Naive thymus-derived CD4-positive, alpha-beta T cell (primary cell): ENCODE measurements at regions not wholly inside any gene's neighbourhood (a gene's known extent, or its start where the extent isn't known, plus 50 kb on each side); places are given as distances from the start of the nearest gene placed in this dataset.

Source experiments
- ATAC-seq: fragments of 150-1000 bp; cut with Tn5 transposase; 2 replicates; pipeline ENCODE4 v1.10.0; 2021; ENCODE audit warnings: mild to moderate bottlenecking, moderate library complexity
- CTCF ChIA-PET: fragments of 350-600 bp; sonication (Branson Sonifier 250); formaldehyde crosslinking; loops from one replicate; lab custom pipeline; 2021; ENCODE audit warnings: antibody characterized with exemption; lab: Charles Lee
- POLR2A ChIA-PET: fragments of 350-600 bp; sonication (Branson Sonifier 250); formaldehyde crosslinking; loops from one replicate; lab custom pipeline; 2021; ENCODE audit warnings: antibody characterized with exemption, inconsistent platforms; lab: Charles Lee
- DNase-seq, 9 donors: peaks; one replicate each; pipeline versions ENCODE4 v3.0.0 to v3.0.0-alpha.2; 2020 to 2022; ENCODE audit warnings: mixed read lengths in 1 of 9
- H3K27ac ChIP-seq: one replicate; pipeline ENCODE4 v1.7.0; 2013; ENCODE audit warnings: mild to moderate bottlenecking, low read depth, low read length, moderate library complexity
- H3K27me3 ChIP-seq, 2 donors: one replicate each; pipeline ENCODE4 v1.7.0; 2013; ENCODE audit warnings: low read length in 2 of 2, mild to moderate bottlenecking in 2 of 2, moderate library complexity in 2 of 2; ENCODE audit not compliant: control insufficient read depth in 2 of 2, insufficient read depth in 2 of 2
- H3K36me3 ChIP-seq, 3 experiments: 1 replicate in 2 of 3; 2 replicates in 1 of 3; pipeline ENCODE4 v1.7.0; 2013; ENCODE audit warnings: low read length in 3 of 3, mild to moderate bottlenecking in 3 of 3, moderate library complexity in 1 of 3; ENCODE audit not compliant: insufficient read depth in 3 of 3, control insufficient read depth in 2 of 3
- H3K4me1 ChIP-seq, 2 donors: one replicate each; pipeline ENCODE4 v1.7.0; 2013; ENCODE audit warnings: low read length in 2 of 2, mild to moderate bottlenecking in 2 of 2, moderate library complexity in 1 of 2; ENCODE audit not compliant: control insufficient read depth in 2 of 2, insufficient read depth in 2 of 2
- H3K4me3 ChIP-seq: 2 replicates; pipeline ENCODE4 v1.7.0; 2013; ENCODE audit warnings: mild to moderate bottlenecking, low read length
- H3K9me3 ChIP-seq, 3 experiments: 1 replicate in 2 of 3; 2 replicates in 1 of 3; pipeline ENCODE4 v1.7.0; 2013; ENCODE audit warnings: low read length in 3 of 3; ENCODE audit not compliant: control insufficient read depth in 2 of 3
- H3K27ac Mint-ChIP-seq, 9 donors: one replicate each; pipeline ENCODE4 v1.8.0; 2020 to 2022; ENCODE audit warnings: mixed read lengths in 9 of 9, mild to moderate bottlenecking in 8 of 9, moderate library complexity in 5 of 9, inconsistent platforms in 2 of 9
- H3K27me3 Mint-ChIP-seq, 5 donors: one replicate each; pipeline ENCODE4 v1.8.0; 2021 to 2022; ENCODE audit warnings: mixed read lengths in 5 of 5, mild to moderate bottlenecking in 1 of 5
- H3K36me3 Mint-ChIP-seq, 5 donors: one replicate each; pipeline ENCODE4 v1.8.0; 2020 to 2022; ENCODE audit warnings: mixed read lengths in 5 of 5, mild to moderate bottlenecking in 3 of 5, inconsistent platforms in 1 of 5
- H3K4me1 Mint-ChIP-seq, 7 donors: one replicate each; pipeline ENCODE4 v1.8.0; 2020 to 2022; ENCODE audit warnings: mixed read lengths in 7 of 7, mild to moderate bottlenecking in 3 of 7, inconsistent platforms in 1 of 7
- H3K4me3 Mint-ChIP-seq, 10 donors: one replicate each; pipeline ENCODE4 v1.8.0; 2020 to 2022; ENCODE audit warnings: mild to moderate bottlenecking in 10 of 10, mixed read lengths in 10 of 10, moderate library complexity in 6 of 10, inconsistent platforms in 2 of 10
- H3K9me3 Mint-ChIP-seq, 11 donors: one replicate each; pipeline ENCODE4 v1.8.0; 2020 to 2022; ENCODE audit warnings: mixed read lengths in 11 of 11, mild to moderate bottlenecking in 4 of 11, inconsistent platforms in 1 of 11, moderate library complexity in 1 of 11
- intact Hi-C, 2 donors: fragments of 100-400 bp; cut with micrococcal nuclease; formaldehyde crosslinking; loops; one replicate each; pipeline ENCODE4 v1.15.1; 2023

DNA sequence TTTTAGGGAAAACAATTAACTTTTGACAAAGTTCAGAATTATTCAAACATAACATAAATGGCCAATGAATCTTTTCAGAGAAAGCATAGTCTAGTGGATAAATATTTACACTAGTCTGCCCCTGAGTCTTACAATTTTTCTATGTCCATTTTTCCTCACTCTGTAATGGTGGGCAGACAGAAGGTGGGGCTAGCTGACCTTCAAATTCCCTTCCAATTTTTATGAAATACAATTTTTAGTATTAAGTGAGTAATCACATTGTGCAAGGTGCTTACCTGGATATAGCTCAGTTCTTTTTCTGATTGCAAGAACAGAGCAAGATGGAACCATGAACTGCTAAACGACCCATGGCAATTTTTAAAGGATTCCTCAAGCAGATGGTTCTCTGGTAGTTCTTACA is 441.7 kb upstream of the NR2F2 start:
- Histone ChIP-seq H3K4me1 (no peaks in the 10 kb centered on the region), H3K4me3 (no peak overlapping the region), H3K27me3 (no peaks in the 10 kb centered on the region), H3K36me3 (no peaks in the 10 kb centered on the region), H3K27ac (no peak overlapping the region), H3K9me3 (no peaks in the 10 kb centered on the region)
- intact Hi-C loops = no loop called here
- DNase-seq (no peak), ATAC-seq (no peak)
- H3K27me3 Mint-ChIP-seq = peaks cover 0 to 45% (median 5%) of the 10 kb centered on the region in 5 donors
- no peak overlapping the region for H3K27ac Mint-ChIP-seq
- H3K4me3 Mint-ChIP-seq = no peak overlapping the region
- H3K36me3 Mint-ChIP-seq = peaks cover 0 to 9% (median 0%) of the 10 kb centered on the region in 5 donors
- H3K9me3 Mint-ChIP-seq = peaks cover 0 to 5% (median 0%) of the 10 kb centered on the region in 11 donors
- H3K4me1 Mint-ChIP-seq = no peaks in the 10 kb centered on the region
- ChIA-PET CTCF (no interaction called here), POLR2A (no interaction called here)

DNA sequence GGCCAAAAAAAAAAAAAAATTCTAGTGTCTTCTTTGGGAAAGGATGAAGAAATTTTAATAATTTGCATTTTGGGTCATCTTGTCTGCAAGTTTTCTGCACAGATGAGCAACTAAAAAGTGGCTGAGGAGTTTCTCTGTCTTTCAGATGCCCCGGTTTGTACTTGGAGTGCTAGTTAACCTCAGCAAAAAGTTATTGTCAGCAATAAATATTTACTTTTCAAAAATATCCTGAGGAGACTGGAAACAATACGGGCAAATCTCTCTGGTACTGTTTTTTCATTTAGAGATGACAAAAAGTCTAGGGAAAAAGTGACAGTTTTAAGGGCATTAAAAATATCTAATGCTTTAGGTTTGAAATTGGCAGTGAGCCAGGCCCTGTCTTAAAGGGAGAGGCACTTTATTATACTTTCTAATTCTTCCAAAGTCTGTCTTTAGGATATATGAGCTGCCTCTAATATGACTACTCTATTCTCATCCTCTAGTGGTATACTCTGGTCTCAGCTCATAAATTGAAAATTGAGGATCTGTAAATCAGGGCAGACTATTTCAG is 436.0 kb upstream of the NR2F2 start:
- Histone ChIP-seq H3K4me1 (no peaks in the 10 kb centered on the region), H3K27me3 (no peaks in the 10 kb centered on the region), H3K4me3 (no peak overlapping the region), H3K9me3 (no peaks in the 10 kb centered on the region), H3K36me3 (no peaks in the 10 kb centered on the region), H3K27ac (no peak overlapping the region)
- no peak for ATAC-seq
- ChIA-PET CTCF (no interaction called here), POLR2A (no interaction called here)
- Mint-ChIP-seq H3K27me3 (peaks cover 0 to 46% (median 5%) of the 10 kb centered on the region in 5 donors), H3K27ac (no peak overlapping the region), H3K4me1 (no peaks in the 10 kb centered on the region), H3K4me3 (no peak overlapping the region), H3K36me3 (peaks cover 0 to 4% (median 4%) of the 10 kb centered on the region in 5 donors), H3K9me3 (peaks cover 0 to 1% (median 0%) of the 10 kb centered on the region in 11 donors)
- no peak for DNase-seq
- intact Hi-C loops = no loop called here

DNA sequence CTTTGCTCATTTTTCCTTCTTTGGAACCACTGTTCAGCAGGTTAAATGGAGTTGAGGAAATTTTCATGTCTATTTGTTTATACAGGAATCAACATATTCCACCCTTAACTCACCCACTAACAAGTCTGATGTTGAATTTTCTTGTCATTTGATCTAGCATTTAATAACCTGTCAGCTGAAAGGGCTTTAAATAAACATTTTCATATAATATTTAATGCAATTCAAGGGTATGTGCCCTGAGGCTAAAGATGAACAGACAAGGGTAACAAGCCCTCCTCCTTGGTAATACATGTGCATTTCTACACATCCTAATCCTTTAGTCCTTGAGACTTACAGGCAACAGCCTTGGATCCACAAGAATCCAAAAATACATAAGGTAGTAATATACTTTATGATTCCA is 435.0 kb upstream of the NR2F2 start:
- Histone ChIP-seq H3K27ac (no peak overlapping the region), H3K4me3 (no peak overlapping the region), H3K9me3 (no peaks in the 10 kb centered on the region), H3K4me1 (no peaks in the 10 kb centered on the region), H3K27me3 (no peaks in the 10 kb centered on the region), H3K36me3 (no peaks in the 10 kb centered on the region)
- peaks cover 0 to 1% (median 0%) of the 10 kb centered on the region in 11 donors for H3K9me3 Mint-ChIP-seq
- H3K4me1 Mint-ChIP-seq = no peaks in the 10 kb centered on the region
- intact Hi-C loops = no loop called here
- POLR2A ChIA-PET = no interaction called here
- DNase-seq = no peak
- peaks cover 0 to 46% (median 5%) of the 10 kb centered on the region in 5 donors for H3K27me3 Mint-ChIP-seq
- CTCF ChIA-PET = no interaction called here
- no peak for ATAC-seq
- H3K4me3 Mint-ChIP-seq = no peak overlapping the region
- no peak overlapping the region for H3K27ac Mint-ChIP-seq
- H3K36me3 Mint-ChIP-seq = peaks cover 0 to 4% (median 4%) of the 10 kb centered on the region in 5 donors

DNA sequence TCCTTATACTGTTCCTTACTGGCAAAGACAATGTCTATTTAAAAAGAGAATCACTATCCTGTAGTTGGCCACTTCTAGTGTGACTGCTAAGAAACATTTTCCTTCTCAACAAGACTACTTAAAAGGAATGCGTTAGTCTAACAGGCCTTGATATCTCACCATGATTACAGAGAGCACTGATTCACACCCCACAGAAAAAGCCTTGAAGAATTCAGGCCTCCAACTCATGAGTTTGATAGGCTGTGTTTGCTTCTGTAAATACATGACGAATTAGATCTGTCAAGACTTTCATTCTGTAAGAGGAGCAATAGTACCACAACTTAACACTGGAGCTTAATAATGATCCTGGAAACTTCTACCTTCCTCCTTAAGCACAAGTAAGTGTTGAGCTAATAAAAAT is 432.8 kb upstream of the NR2F2 start:
- intact Hi-C loops = no loop called here
- H3K27me3 Mint-ChIP-seq = peaks cover 0 to 43% (median 5%) of the 10 kb centered on the region in 5 donors
- no peaks in the 10 kb centered on the region for H3K9me3 Mint-ChIP-seq
- Histone ChIP-seq H3K4me1 (no peaks in the 10 kb centered on the region), H3K27ac (no peak overlapping the region), H3K9me3 (no peaks in the 10 kb centered on the region), H3K27me3 (no peaks in the 10 kb centered on the region), H3K36me3 (no peaks in the 10 kb centered on the region), H3K4me3 (no peak overlapping the region)
- POLR2A ChIA-PET = interaction anchor here (0.7 kb wide), 1 partner anchor 413 kb away, joined by 3 read pairs; no protein-coding TSS in a partner anchor
- CTCF ChIA-PET = no interaction called here
- ATAC-seq (no peak), DNase-seq (no peak)
- H3K27ac Mint-ChIP-seq = no peak overlapping the region
- no peak overlapping the region for H3K4me3 Mint-ChIP-seq
- peaks cover 0 to 4% (median 0%) of the 10 kb centered on the region in 5 donors for H3K36me3 Mint-ChIP-seq
- no peaks in the 10 kb centered on the region for H3K4me1 Mint-ChIP-seq

DNA sequence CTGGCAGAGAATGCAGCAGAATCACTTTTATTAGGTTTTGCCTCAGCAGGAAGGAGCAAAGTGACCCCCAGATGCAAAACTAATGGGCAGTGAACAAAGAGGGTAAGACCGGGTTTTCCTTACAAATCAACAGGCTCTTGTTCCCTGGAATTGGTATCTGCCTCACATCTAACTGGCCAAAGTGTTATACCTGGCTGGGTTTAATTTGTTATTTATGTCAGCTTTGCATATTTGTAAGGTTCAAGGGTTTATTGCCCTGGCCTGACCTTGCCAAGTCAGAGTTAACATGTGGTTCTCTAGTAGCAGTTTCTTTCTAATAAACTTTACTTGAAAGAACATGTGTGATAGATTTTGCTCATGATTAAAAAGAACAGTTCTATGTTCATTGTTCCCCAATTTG is 431.7 kb upstream of the NR2F2 start:
- Mint-ChIP-seq H3K4me1 (no peaks in the 10 kb centered on the region), H3K27me3 (peaks cover 0 to 40% (median 4%) of the 10 kb centered on the region in 5 donors), H3K36me3 (peaks cover 0 to 4% (median 0%) of the 10 kb centered on the region in 5 donors), H3K27ac (no peak overlapping the region), H3K9me3 (no peaks in the 10 kb centered on the region), H3K4me3 (no peak overlapping the region)
- CTCF ChIA-PET = no interaction called here
- Histone ChIP-seq H3K4me1 (no peaks in the 10 kb centered on the region), H3K4me3 (no peak overlapping the region), H3K27ac (no peak overlapping the region), H3K27me3 (no peaks in the 10 kb centered on the region), H3K36me3 (no peaks in the 10 kb centered on the region), H3K9me3 (no peaks in the 10 kb centered on the region)
- ATAC-seq (no peak), DNase-seq (no peak)
- intact Hi-C loops = no loop called here
- POLR2A ChIA-PET = no interaction called here

DNA sequence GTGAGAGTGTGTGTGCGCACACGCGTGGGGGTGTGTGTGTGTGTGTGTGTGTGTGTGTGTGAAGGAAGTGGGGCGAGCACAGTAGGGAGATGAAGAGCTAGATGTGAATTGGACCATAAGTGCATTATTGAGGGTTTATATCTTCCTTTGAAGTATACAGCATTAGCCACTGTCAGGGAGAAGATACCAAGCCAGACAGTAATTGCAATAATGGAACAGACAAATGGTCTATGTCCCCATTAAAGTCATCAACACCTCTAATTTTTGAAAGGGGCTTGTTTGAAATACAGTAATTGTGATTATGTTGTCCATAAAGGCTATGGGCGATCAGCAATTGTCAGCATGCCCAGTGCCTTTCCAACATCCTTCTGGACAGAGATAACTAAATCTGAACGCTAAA is 429.2 kb upstream of the NR2F2 start:
- H3K27ac ChIP-seq = no peak overlapping the region
- DNase-seq (no peak), ATAC-seq (no peak)
- Mint-ChIP-seq H3K27me3 (peaks cover 0 to 30% (median 5%) of the 10 kb centered on the region in 5 donors), H3K4me1 (peaks cover 0 to 3% (median 0%) of the 10 kb centered on the region in 7 donors), H3K4me3 (no peak overlapping the region), H3K36me3 (peaks cover 0 to 5% (median 0%) of the 10 kb centered on the region in 5 donors), H3K9me3 (peaks cover 0 to 1% (median 0%) of the 10 kb centered on the region in 11 donors), H3K27ac (no peak overlapping the region)
- intact Hi-C loops = no loop called here
- no peak overlapping the region for H3K4me3 ChIP-seq
- H3K27me3 ChIP-seq = no peaks in the 10 kb centered on the region
- CTCF ChIA-PET = no interaction called here
- H3K36me3 ChIP-seq = no peaks in the 10 kb centered on the region
- POLR2A ChIA-PET = no interaction called here
- no peaks in the 10 kb centered on the region for H3K4me1 ChIP-seq
- no peaks in the 10 kb centered on the region for H3K9me3 ChIP-seq

DNA sequence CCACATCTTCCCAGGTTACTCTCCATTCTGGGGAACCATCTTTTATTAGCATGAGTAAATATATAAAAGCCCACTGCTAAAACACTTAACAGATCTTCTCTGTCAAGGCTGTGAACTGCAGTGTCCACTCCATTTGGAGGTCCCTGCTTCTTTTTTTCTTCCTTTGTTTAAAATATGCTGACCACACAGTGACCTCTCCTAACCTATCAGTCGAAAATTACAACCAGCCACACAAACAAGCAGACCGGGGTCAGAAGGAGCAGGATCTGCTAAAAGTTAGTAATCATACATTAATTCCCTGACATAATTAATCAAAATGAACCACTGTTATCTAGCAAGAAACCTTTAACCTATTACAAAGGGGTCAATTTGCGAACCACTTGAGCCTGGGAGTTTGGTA is 427.9 kb upstream of the NR2F2 start:
- intact Hi-C loops = no loop called here
- no peaks in the 10 kb centered on the region for H3K9me3 ChIP-seq
- H3K27me3 ChIP-seq = no peaks in the 10 kb centered on the region
- no peak overlapping the region for H3K4me3 ChIP-seq
- Mint-ChIP-seq H3K4me1 (peaks cover 0 to 3% (median 0%) of the 10 kb centered on the region in 7 donors), H3K27ac (no peak overlapping the region), H3K4me3 (no peak overlapping the region), H3K9me3 (peaks cover 0 to 1% (median 0%) of the 10 kb centered on the region in 11 donors), H3K36me3 (peaks cover 0 to 5% (median 0%) of the 10 kb centered on the region in 5 donors), H3K27me3 (peaks cover 4 to 27% (median 6%) of the 10 kb centered on the region in 5 donors)
- ChIA-PET CTCF (no interaction called here), POLR2A (no interaction called here)
- ATAC-seq (no peak), DNase-seq (no peak)
- no peaks in the 10 kb centered on the region for H3K36me3 ChIP-seq
- H3K27ac ChIP-seq = no peak overlapping the region
- H3K4me1 ChIP-seq = no peaks in the 10 kb centered on the region
